OCI-LY3 (cell line): ENCODE measurements at regions not wholly inside any gene's neighbourhood (a gene's known extent, or its start where the extent isn't known, plus 50 kb on each side); places are given as distances from the start of the nearest gene placed in this dataset.

Experiments
- CTCF ChIP-seq: fragments of 200-600, 300-600 bp; sonication (generic); IDR thresholded peaks from 2 replicates; pipeline ENCODE4 v1.5.1; 2014; ENCODE audit warnings: antibody characterized with exemption, low read length, low read depth
- EZH2phosphoT487 ChIP-seq: fragments of 200-600 bp; shearing (Covaris generic); IDR thresholded peaks from 2 replicates; pipeline ENCODE4 v1.6.1; 2018; ENCODE audit warnings: antibody characterized with exemption, mixed run types, low read depth

GRCh38 chr21:38145104-38145503, 111.7 kb upstream of the KCNJ15 start:
- TF ChIP-seq CTCF (no peak), EZH2phosphoT487 (no peak)
